ENCODE measurements at regions not wholly inside any gene's neighbourhood (a gene's known extent, or its start where the extent isn't known, plus 50 kb on each side); places are given as distances from the start of the nearest gene placed in this dataset.

DNA sequence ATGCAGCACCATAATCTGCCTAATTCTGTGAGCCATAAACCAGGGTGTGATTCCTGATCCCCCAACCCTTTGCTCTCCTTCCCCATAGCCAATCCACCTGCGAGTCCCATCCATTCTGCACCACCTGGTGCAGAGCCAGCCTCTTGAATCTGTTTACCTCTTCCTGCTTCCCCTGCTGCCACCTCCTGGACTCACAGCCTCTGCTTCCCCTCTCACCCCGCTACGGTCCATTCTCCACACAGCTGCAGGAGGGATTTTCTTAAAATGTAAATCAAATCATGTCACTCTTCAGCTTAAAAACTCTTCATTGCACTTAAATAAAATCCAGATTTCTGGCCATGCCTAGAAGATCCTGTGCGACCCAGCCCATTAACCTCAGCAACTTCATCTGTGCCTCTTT is 186.7 kb downstream of the FOXD2 start:
- Histone ChIP-seq H3K4me2 (ENCODE audit: control insufficient read depth, extremely low read depth, insufficient read depth, low read depth, low read length) (no peak overlapping the region), H3K9me1 (ENCODE audit: control insufficient read depth, extremely low read depth, insufficient read depth, low read length) (no peaks in the 10 kb centered on the region), H2AFZ (ENCODE audit: control insufficient read depth, low read length) (no peak overlapping the region), H3K4me1 (ENCODE audit: control insufficient read depth, extremely low read depth, insufficient read depth, low read length) (no peaks in the 10 kb centered on the region), H3K27me3 (ENCODE audit: control insufficient read depth, extremely low read depth, insufficient read depth, low read length) (peaks cover 8% of the 10 kb centered on the region), H3K79me2 (ENCODE audit: control insufficient read depth, insufficient read depth, low read length) (no peaks in the 10 kb centered on the region), H3K36me3 (ENCODE audit: control insufficient read depth in 2 of 2, extremely low read depth in 1 of 2, insufficient read depth in 2 of 2, low read length in 2 of 2) (no peaks in the 10 kb centered on the region), H3K27ac (ENCODE audit: control insufficient read depth, insufficient read depth, low read length) (no peak overlapping the region), H3K9me3 (ENCODE audit: control insufficient read depth, low read depth, low read length) (no peaks in the 10 kb centered on the region), H4K20me1 (ENCODE audit: control insufficient read depth, extremely low read depth, insufficient read depth, low read length) (no peaks in the 10 kb centered on the region), H3K4me3 (ENCODE audit: control insufficient read depth in 2 of 3, extremely low read depth in 1 of 3, insufficient read depth in 2 of 3, low read depth in 1 of 3, low read length in 3 of 3) (no peak overlapping the region), H3K9ac (ENCODE audit: control insufficient read depth, extremely low read depth, insufficient read depth, low read length) (no peak overlapping the region)
- no peak for FAIRE-seq
- TF ChIP-seq, protein P1, sequence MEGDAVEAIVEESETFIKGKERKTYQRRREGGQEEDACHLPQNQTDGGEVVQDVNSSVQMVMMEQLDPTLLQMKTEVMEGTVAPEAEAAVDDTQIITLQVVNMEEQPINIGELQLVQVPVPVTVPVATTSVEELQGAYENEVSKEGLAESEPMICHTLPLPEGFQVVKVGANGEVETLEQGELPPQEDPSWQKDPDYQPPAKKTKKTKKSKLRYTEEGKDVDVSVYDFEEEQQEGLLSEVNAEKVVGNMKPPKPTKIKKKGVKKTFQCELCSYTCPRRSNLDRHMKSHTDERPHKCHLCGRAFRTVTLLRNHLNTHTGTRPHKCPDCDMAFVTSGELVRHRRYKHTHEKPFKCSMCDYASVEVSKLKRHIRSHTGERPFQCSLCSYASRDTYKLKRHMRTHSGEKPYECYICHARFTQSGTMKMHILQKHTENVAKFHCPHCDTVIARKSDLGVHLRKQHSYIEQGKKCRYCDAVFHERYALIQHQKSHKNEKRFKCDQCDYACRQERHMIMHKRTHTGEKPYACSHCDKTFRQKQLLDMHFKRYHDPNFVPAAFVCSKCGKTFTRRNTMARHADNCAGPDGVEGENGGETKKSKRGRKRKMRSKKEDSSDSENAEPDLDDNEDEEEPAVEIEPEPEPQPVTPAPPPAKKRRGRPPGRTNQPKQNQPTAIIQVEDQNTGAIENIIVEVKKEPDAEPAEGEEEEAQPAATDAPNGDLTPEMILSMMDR (optimal IDR thresholded peaks at IDR 0.05 in 1 of 3, IDR thresholded peaks at IDR 0.05 in 1 of 3, conservative IDR thresholded peaks at IDR 0.05 in 1 of 3; ENCODE audit: extremely low read depth in 1 of 3, insufficient read depth in 2 of 3, low read length in 3 of 3), result peak; percentile 30 to 60 (median 50)
- no peak for TF ChIP-seq EZH2 (IDR thresholded peaks at IDR 0.05; ENCODE audit: low read length)
- dilution Hi-C loops (cut with MboI; ENCODE audit: extremely low pct_ligation_motif_present, low sequenced_read_pairs), result no loop called here
- DNase-seq (ENCODE audit: low read depth, low spot score), result no peak

DNA sequence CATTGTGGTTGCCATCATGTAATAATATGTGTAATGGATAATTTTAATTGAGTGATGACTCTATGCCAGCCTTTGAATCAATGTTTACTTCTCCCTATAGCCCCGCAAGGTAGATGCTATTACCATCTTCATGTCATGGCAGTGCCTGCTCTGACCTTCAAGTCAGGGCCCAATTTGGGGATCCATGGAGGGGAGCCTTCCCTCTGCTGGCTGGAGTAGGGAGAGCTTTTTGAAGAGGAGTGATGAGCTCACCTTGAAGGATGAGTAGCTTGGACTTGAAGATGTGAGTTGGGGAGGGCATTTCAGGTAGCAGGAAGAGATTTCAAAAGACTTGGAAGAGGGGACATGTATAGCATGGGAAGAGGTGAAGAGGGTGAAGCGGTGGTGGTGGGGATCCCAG is 189.2 kb downstream of the FOXD2 start:
- Histone ChIP-seq H3K36me3 (ENCODE audit: control insufficient read depth in 2 of 2, extremely low read depth in 1 of 2, insufficient read depth in 2 of 2, low read length in 2 of 2) (no peaks in the 10 kb centered on the region), H3K27ac (ENCODE audit: control insufficient read depth, insufficient read depth, low read length) (no peak overlapping the region), H2AFZ (ENCODE audit: control insufficient read depth, low read length) (no peak overlapping the region), H4K20me1 (ENCODE audit: control insufficient read depth, extremely low read depth, insufficient read depth, low read length) (no peaks in the 10 kb centered on the region), H3K9me1 (ENCODE audit: control insufficient read depth, extremely low read depth, insufficient read depth, low read length) (no peaks in the 10 kb centered on the region), H3K4me3 (ENCODE audit: control insufficient read depth in 2 of 3, extremely low read depth in 1 of 3, insufficient read depth in 2 of 3, low read depth in 1 of 3, low read length in 3 of 3) (no peak overlapping the region), H3K79me2 (ENCODE audit: control insufficient read depth, insufficient read depth, low read length) (no peaks in the 10 kb centered on the region), H3K4me1 (ENCODE audit: control insufficient read depth, extremely low read depth, insufficient read depth, low read length) (no peaks in the 10 kb centered on the region), H3K27me3 (ENCODE audit: control insufficient read depth, extremely low read depth, insufficient read depth, low read length) (peaks cover 4% of the 10 kb centered on the region), H3K9ac (ENCODE audit: control insufficient read depth, extremely low read depth, insufficient read depth, low read length) (no peak overlapping the region), H3K9me3 (ENCODE audit: control insufficient read depth, low read depth, low read length) (no peaks in the 10 kb centered on the region), H3K4me2 (ENCODE audit: control insufficient read depth, extremely low read depth, insufficient read depth, low read depth, low read length) (no peak overlapping the region)
- no peak for TF ChIP-seq EZH2 (IDR thresholded peaks at IDR 0.05; ENCODE audit: low read length)
- TF ChIP-seq, protein P1 (optimal IDR thresholded peaks at IDR 0.05 in 1 of 3, IDR thresholded peaks at IDR 0.05 in 1 of 3, conservative IDR thresholded peaks at IDR 0.05 in 1 of 3; ENCODE audit: extremely low read depth in 1 of 3, insufficient read depth in 2 of 3, low read length in 3 of 3), result peak; percentile 12 to 30 (median 15)
- dilution Hi-C loops (cut with MboI; ENCODE audit: extremely low pct_ligation_motif_present, low sequenced_read_pairs), result no loop called here
- DNase-seq (ENCODE audit: low read depth, low spot score) (no peak), FAIRE-seq (no peak)
